ENCODE measurements at regions not wholly inside any gene's neighbourhood (a gene's known extent, or its start where the extent isn't known, plus 50 kb on each side); places are given as distances from the start of the nearest gene placed in this dataset.

DNA sequence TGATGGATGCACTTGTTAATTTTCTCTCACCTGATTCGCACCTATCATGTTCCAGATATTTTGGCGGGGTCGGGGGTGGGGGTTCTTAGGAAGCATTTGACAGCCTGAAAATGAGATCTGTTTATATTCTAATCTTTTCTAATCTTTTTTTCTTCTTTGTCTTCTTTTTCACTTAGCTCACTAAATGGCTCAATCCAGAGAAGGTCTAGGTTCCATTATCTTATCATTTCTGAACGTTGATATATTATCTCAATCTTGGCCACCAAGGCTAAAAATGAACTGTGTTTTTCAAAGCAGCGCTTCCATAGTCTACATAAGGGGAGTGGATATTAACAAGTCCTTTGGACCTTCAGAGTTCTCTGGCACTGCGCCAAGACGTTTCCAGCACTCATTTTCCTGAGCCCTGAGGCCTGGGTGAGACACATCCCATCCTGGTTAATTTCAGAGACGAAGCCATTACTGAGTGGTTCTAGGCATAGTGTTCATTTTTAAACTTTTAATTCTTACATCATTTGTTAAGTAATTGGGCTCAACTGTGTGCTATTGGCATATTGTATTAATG, 229.0 kb downstream of the SOX11 start:
- DNase-seq: no peak

DNA sequence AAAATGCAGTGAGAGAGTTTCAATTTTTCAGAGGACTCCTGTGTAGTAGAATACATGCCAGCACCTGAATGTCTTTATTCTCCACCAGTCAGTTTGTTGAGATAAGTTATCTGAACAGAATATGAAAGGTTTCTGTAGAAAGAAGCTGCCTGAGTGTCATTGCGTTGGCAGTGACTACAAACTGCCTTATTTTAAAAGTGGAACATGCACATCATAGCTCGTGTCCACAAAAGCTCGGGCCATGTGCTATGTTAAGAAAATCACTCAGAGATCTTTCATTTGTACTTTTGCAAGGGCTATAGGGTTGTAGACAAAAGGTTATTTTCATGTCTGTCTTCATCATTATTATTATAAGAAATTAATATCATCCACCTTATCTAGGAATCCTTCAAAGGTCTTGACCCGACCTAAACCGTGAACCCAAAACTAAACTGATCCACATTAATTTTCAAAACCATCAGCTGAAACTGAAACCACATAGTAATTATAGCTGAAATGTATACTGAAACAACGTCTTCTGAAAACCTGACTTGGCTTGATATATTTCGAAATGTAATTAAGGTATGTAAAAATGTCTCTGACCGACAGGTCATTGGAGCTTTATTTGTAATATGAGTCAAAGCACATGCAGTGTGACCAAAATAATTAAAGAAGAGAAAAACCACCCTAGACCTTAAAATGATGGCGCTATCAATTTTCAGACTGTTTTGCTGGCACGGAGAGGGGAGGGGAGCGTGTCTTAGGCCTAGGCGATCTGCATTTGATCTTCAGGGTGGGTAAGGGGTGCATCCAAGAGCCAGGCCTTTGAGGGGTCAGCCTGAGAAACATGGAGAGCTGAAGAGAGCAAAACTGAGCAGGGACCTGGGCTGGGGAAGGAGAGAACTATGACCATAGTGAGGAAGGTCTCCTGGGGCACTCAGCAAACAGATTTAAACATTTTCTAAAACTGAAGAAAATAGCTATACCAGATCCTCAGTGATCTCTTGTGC, 232.1 kb downstream of the SOX11 start:
- no peak for DNase-seq

DNA sequence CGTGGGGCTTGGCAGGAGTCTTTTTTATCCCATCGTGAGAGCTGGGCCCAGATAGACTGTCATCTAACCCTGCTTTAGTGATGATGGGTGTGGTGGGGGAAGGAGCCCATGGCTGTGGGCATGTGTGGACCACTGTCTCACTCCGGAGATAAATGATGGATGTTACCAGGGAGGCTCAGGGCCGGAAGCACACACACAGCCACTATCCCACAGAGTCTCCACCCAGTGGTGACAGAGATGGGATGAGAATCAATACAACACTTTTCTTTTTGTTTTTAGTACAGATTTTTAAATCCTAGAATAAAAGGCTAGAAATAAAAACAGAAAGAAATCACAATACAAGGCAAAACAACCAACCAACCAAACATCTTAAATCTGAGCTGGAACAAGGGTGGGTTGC, 233.4 kb downstream of the SOX11 start:
- no peak for DNase-seq

DNA sequence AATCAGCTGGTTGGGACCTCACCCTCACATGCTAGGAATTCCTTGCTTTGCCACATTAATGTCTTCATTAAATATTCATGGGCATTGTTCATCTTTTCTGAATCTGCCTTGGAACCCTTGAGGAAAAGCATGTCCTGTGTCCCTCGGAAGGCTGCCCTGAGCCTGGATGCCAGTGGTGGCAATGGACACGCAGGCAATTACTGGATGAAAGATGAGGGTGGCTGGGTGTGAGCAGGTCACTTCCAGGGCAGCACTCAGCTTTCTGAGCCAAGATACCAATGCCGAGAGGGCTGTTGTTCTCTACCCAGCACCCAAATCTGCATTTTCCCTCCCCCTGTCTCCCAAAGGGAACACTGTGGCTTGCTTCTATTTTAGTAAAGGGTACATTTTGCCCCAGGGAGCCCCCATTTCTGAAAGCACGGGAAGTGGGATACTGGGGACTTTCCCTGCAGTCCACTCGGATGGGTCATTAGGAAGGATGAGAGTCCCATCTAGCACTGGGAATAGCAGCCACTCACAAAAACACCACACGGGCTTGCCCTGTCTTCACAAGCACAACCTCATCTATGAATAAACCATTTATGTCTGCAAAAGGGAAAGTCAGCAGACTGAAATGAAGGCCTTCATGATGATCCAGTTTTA, 234.8 kb downstream of the SOX11 start:
- DNase-seq: no peak

DNA sequence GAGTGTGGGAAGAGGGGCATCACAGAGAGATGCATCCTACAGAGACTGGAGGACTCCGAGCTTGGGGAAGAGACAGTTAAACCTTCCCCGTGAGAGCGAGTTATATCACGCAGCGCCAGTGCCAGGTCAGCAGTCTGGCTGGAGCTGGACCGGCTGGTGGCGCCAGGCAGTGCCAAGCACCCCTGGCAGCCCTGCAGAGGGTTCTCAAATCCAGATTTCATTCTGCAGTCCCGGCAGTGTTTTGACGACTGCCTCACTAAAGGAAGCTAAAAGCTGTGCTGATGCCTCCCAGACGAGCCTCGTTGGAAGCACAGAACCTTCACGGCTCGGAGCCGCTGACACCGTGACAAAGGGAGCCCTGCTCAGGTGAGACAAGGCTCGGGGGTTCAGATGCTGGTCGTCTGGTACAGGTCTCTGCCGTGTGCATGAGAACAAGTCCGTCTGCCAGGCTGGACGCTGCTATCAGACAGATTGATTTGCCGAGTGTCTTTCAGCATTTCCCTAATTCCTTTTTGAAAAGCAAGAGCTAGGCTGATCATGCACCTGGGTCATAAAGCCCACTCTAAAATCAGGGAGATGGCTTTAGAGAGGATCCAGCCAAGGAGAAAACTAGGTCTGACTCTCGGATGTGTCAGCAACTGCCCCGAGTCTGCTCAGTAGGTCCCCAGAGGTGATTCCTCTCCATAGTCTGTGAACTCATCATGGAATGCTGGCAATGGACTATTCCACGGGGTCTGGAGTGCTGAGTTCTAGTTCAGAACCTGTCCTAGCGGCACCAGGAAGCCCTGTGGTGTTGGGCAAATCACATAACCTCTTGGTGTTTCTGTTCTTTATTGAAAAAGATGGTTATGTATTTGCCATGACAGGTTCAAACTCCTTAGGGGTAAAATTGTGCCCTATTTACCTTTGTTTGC, 240.6 kb downstream of the SOX11 start:
- no peak for DNase-seq

DNA sequence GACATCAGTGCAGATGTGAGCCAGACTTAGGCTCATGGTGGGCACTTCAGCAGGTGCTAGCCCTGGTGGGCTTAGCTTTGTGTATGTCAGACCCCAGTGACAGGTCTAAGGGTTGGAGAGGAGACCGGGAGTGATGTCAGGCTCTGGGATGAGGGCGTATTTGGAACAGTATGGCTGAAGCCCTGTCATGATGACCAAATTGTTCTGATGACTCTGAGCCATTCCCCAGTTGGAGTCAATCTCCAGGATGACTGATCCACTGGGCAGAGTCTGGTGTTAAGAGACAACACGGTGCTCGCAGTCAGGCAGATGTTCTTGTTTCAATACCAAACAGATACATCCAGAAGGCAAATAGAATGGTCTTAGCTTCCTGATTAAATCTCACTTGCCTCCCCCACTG, 241.5 kb downstream of the SOX11 start:
- DNase-seq: no peak

DNA sequence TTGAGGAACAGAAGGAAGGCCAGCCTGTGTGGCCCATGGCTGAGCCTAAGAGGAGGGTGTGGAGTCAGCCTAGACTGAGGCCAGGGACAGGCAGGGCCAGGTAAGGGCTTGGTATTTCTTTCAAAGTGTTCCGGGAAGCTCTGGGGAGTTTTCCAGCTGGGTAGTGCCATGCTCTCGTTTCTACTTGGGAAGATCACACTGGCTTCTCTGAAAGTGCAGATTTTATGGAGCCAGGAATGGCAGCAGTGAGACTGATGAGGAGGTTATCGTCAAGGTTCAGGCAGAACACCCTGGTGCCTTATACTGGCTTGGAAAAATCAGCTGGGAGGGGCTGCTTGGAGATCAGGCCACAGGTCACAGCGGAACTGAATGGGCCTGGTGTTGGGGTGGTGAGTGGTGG, 245.1 kb downstream of the SOX11 start:
- DNase-seq: no peak

DNA sequence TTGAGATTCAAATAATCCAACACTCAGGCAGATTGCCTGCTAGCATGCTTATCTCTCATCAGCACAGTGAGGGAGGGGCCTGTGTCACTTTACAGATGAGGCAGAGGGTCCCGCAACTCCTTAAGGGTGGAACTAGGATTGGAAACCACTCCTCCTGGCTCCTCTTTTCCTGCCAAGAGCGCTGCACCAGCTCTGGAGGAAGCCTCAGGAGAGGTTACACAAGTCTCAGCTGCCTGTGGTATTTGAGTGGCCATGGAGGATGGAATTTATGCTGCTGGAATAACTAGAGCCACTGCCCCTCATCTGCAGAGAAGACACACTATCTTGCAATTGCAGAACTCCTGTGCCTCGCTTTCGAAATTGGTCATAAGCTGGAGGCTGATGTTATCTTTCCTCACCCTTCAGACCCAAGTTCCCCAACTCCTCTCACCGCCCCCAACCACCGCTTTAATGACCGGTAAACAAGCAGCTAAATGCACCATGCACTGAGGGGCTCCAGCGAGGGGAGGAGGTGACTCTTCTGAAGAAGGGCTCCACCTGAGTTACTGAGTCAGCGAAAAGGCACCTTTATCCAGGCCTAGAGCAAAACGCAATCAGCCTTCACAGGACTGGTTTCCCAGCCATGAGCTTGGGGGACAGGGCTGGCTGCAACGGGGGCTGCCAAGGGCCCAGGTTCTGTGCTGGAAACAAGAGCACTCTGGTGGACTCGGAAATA, 245.8 kb downstream of the SOX11 start:
- no peak for DNase-seq

DNA sequence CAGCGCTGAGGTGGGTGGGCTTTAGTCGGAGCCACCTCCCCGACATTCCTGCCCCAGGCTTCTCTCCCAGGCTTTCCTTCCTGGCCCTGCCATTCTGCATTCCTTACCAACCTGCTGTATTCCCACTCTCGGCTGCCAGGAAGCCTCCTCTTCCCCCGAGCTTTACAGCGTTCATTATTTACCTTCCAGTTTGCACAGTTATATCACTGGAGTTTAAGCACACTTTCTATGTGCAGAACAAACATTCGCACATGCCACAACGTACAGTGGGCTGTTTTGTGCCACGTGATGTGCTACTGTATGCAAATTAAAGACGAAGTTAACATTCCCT, 246.3 kb downstream of the SOX11 start:
- no peak for DNase-seq

DNA sequence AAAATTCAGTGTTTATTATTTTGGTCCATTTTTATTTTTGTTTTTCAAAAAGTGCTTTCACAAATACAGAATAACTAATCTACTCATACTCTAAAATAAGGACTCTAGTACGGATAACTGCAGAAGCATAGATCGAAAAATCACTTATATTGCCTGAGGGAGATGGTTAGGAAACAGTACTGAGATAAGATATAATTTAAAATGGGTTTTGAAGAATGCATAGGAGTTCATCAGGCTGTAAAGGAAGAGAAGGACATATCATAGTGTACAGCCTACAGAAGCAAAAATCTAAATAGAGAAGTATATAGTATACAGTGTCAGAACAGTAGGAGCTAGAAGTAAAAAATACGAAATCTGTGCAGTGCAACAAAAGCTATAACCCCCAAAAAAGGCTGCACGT, 247.4 kb downstream of the SOX11 start:
- no peak for DNase-seq

DNA sequence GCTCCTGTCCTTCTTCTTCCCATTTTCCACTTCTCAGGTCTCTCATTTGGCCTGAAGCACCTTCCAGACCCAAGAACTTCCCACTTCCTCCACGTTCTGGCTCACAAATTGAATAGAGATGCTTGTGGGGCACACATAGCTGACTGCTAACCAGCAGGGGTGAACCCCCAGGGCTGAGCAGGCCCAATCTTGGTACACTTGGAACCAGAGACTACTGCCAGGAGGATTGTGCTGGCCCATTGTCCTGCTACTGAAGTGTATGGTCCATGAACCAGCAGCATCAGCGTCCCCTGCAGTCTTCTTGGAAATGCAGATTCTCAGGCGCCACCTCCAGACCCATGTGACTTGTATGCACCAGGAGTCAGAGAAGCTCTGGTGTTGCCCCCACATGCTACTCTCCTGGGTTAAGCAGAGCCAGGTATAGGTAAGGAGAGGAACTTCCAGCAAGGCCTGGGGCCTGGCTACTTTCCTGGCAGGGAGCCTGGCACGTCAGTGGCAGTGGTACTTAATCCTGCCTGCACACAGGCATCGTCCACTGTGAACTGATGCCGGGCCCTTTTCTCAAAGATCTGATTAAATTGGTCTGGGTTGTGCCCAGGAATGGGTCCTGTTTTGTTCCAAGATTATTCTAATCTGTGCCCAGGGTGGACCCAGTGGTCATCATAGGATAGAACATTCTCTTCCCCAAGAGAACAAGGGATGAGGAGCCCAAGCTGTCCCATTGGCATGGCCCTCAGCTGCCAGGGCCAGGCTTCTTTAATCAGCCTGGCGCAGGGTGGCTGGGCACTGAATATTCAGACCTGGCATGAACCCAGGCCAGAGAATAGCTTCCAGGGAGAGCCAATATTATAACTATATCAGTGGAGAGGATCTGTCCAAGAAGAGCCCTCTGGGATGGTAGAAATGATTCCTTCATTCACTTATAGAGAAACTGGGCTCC, 248.7 kb downstream of the SOX11 start:
- DNase-seq: no peak

DNA sequence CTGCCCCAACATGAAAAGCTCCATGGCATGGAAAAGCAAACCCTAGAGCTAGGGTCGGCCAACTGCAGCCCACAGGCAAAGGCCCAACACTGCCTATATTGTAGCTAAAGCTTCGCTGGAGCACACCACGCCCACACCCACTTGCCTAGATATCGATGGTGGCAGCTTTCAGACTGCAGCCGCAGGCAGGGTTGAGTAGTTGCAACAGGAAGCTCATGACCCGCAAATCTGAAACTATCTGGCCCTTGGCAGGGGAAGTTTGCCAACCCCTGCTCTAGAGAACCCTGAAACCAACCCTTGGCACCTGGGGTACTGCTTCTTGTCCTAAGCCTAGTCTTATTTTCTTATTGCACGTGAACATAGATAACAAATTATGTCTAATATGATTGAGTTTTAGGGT, 250.0 kb downstream of the SOX11 start:
- DNase-seq: no peak

DNA sequence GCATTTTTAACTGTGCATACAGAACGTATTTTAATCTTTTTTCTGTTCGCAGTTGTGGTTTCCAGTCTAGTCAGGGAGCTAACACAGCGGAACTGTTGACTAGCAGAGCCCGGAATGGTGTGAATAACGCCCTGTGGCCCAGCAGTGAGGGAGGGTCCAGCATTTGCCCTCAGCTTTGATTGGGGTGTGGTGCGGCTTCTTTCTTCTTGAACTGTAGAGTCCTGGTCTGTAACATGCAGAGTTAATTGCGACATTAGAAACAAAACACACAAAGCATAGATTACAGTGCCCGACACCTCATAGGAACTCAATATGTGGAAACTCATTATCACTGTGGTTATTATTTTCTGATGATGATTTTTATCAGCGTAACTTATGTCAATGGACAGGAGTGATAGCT, 253.6 kb downstream of the SOX11 start:
- no peak for DNase-seq

DNA sequence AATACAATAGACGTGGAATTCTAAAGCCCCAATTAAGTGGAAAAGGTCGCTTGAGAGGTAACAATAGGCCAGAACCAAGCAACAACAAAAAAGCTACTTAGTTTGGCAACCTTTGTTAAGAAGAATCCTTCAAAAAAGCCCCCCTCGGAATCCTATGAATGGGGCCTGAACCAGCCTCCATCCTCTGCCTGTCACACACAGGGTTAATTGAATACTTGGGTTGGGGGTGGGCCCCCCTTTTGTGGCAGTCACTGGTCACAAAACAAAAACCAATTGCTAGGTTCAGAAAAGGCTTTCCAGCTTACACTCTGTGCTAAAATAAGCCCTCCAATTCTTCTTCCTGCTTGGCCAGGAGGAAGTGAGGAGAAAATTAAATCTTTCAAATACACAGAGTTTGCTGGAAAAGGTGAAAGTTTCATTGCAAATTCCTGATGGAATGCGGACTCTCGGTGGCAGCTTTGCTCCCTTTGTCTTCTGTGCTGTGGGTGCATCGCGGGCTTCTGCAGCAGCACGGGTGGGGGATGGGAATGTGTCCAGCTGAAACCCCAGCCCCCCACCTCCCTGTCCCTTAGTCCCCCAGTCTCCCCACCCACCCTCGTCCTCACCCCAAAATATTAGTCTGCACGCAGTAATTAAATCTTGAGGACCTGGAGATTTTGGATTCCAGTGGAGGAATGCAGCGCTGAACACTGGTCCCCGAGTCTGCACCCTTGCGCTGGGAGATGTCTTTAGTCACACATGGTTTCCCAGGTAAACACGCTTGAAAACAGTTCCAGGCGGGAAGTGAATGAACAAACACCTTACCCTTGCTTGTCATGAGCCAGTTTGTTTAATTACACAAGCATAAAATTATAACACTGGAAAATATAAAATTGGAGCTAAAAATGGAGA, 254.3 kb downstream of the SOX11 start:
- no peak for DNase-seq

DNA sequence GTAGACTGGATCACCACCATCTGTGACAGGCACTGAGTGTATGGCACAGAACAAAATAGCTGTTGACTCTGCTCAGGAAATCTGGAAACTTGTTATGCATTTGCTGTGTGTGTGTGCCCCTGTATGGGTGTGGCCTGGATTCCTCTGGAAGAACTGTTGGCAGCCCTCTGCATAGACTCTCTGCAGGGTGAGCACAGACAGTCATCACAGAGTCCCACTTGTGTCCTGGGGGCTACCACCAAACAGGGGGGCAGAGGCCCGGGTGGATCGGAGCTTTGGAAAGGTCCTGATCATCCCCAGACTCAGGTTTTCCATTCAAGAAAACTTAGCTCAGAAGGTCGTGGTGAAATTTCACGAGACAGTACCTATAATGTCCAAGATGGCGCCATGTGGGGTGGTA, 258.6 kb downstream of the SOX11 start:
- no peak for DNase-seq

DNA sequence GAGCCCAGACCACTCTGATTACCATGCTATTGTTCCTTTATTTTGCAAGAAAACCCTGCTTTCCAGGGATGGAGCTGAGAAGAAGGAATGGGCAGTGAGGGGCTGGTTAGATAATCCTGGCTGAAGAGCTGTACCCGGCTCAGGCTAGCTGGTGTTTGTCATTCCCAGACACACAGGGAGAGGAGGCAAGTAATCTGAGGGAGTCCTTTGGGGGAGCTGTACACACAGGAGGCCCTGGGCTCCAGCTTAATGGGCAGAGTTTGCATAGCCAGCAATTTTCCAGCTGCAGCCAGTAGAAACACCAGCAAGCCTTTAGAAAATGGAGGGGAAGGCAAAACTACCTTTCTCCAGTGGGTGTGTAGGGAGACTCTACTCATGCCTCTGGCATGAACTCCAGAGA, 259.3 kb downstream of the SOX11 start:
- no peak for DNase-seq

DNA sequence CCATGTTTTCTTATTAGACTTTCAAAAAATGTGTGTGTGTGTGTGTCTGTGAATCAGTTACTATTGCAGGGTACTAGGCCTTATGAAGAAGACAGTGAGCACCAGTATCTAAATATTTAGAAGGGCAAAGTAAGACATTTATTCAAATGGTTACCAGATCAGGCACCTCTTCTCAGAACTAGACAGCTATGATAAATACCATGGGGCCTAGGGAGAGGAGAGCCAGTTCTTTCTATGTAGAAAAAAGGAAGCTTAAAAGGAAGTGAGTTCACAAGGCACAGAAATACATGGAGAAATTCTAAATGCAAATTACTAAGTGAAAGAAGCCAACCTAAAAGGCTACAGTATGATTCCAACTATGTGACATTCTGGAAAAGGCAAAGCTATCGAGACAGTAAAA, 261.3 kb downstream of the SOX11 start:
- DNase-seq: no peak

DNA sequence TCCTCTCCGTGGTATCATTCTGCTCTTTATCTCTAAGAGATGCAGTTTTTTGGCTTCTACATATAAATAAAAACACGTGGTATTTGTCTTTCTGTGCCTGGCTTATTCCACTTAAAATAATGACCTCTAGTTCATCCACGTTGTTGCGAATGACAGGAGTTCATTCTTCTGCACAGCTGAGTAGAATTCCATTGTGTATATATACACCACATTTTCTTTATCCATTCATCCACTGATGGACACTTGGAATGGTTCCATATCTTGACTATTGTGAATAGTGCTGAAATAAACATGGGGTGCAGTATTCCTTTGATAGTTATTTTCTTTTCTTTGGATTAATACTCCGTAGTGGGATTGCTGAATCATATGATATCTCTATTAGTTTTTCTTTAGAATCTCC, 262.3 kb downstream of the SOX11 start:
- DNase-seq: no peak

DNA sequence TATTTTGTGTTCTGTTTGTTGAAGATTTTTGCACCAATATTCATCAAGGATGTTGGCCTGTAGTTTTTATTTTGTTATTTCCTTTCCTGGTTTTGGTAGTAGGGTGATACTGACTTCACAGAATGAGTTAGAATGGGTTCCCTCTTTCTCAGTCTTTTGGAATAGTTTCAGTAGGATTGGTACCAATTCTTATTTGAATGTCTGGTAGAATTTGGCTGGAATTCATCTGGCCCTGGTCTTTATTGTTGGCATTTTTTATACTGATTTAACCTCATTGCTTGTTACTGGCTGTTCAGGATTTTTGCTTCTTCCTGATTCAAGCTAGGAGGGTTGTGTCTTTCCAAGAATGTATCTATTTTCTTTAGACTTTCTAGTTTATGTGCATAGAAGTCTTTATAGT, 263.7 kb downstream of the SOX11 start:
- no peak for DNase-seq

All from 8988T (cell line).